HEK293 (cell line): ENCODE measurements at regions not wholly inside any gene's neighbourhood (a gene's known extent, or its start where the extent isn't known, plus 50 kb on each side); places are given as distances from the start of the nearest gene placed in this dataset.

Experiments used
- CTCF ChIA-PET: fragments of 350-600 bp; formaldehyde crosslinking; extraction: SDS; loops from one replicate; lab custom pipeline; 2021; ENCODE audit warnings: antibody characterized with exemption; lab: Yijun Ruan, JAX
- POLR2A ChIA-PET: fragments of 300-600 bp; formaldehyde crosslinking; extraction: SDS; loops from one replicate; lab custom pipeline; 2020; ENCODE audit warnings: antibody characterized with exemption, inconsistent platforms; lab: Yijun Ruan, JAX
- H3K27ac ChIP-seq: fragments of 200-500 bp; sonication (Bioruptor generic); 2 replicates; pipeline ENCODE4 v1.5.1; 2014; ENCODE audit warnings: low read depth, low read length, control low read depth, inconsistent platforms; ENCODE audit errors: extremely low read depth
- H3K36me3 ChIP-seq, 2 experiments: fragments of 200-500 bp in 1 of 2; sonication (Bioruptor generic) in 1 of 2; 1 replicate in 1 of 2; 2 replicates in 1 of 2; pipeline ENCODE4 v1.5.1; 2014 to 2017; ENCODE audit warnings: inconsistent platforms in 2 of 2, low read length in 2 of 2; ENCODE audit not compliant: control insufficient read depth in 2 of 2, insufficient read depth in 1 of 2
- H3K4me1 ChIP-seq: fragments of 200-500 bp; sonication (Bioruptor generic); 2 replicates; pipeline ENCODE4 v1.5.1; 2014; ENCODE audit warnings: mild to moderate bottlenecking, low read length, inconsistent platforms; ENCODE audit not compliant: control insufficient read depth, insufficient read depth
- H3K4me3 ChIP-seq: 2 replicates; pipeline ENCODE4 v1.5.1; 2011; ENCODE audit warnings: low read depth, mild to moderate bottlenecking, control low read depth, low read length, moderate library complexity
- H3K9me3 ChIP-seq: fragments of 200-500 bp; sonication (Bioruptor generic); 2 replicates; pipeline ENCODE4 v1.5.1; 2014; ENCODE audit warnings: low read depth, low read length, inconsistent platforms; ENCODE audit not compliant: control insufficient read depth, insufficient read depth
- BCL11A ChIP-seq: fragments of 450-650 bp; formaldehyde crosslinking; IDR thresholded peaks from 2 replicates; pipeline ENCODE4 v1.5.1; 2016; ENCODE audit warnings: low read depth, missing biosample characterization, missing genetic modification characterization
- BCL6B ChIP-seq: fragments of 450-650 bp; formaldehyde crosslinking; IDR thresholded peaks from 2 replicates; pipeline ENCODE4 v1.5.1; 2017; ENCODE audit warnings: missing biosample characterization, missing genetic modification characterization
- ELK4 ChIP-seq: IDR thresholded peaks from 2 replicates; pipeline ENCODE4 v1.6.1; 2011; ENCODE audit warnings: mild to moderate bottlenecking, low read depth, low read length, borderline replicate concordance
- GLIS2 ChIP-seq: fragments of 450-650 bp; formaldehyde crosslinking; IDR thresholded peaks from 2 replicates; pipeline ENCODE4 v1.5.1; 2016; ENCODE audit warnings: missing biosample characterization, missing genetic modification characterization
- HOXD13 ChIP-seq: sonication (generic); formaldehyde crosslinking; IDR thresholded peaks from 2 replicates; pipeline ENCODE4 v1.8.0; 2022; ENCODE audit warnings: missing genetic modification reagents, borderline replicate concordance
- PBX3 ChIP-seq: sonication (generic); formaldehyde crosslinking; IDR thresholded peaks from 2 replicates; pipeline ENCODE4 v1.8.1; 2022; ENCODE audit warnings: mild to moderate bottlenecking, moderate library complexity, missing genetic modification reagents
- PRDM2 ChIP-seq: fragments of 450-650 bp; formaldehyde crosslinking; IDR thresholded peaks from 2 replicates; pipeline ENCODE4 v1.5.1; 2016; ENCODE audit warnings: missing biosample characterization, missing genetic modification characterization, borderline replicate concordance
- SCRT2 ChIP-seq: fragments of 450-650 bp; formaldehyde crosslinking; IDR thresholded peaks from 2 replicates; pipeline ENCODE4 v1.5.1; 2016; ENCODE audit warnings: missing biosample characterization, missing genetic modification characterization
- TRIM28 ChIP-seq: IDR thresholded peaks from 2 replicates; pipeline ENCODE4 v1.6.1; 2011; ENCODE audit warnings: low read length, control low read depth, borderline replicate concordance
- ZBTB44 ChIP-seq: fragments of 450-650 bp; IDR thresholded peaks from 2 replicates; pipeline ENCODE4 v1.5.1; 2018; ENCODE audit warnings: missing biosample characterization, mild to moderate bottlenecking, missing genetic modification characterization
- ZFHX2 ChIP-seq: fragments of 450-650 bp; formaldehyde crosslinking; conservative IDR thresholded peaks from 2 replicates; pipeline ENCODE4 v1.5.1; 2016; ENCODE audit warnings: missing biosample characterization, missing genetic modification characterization
- ZIC2 ChIP-seq: fragments of 450-650 bp; formaldehyde crosslinking; IDR thresholded peaks from 2 replicates; pipeline ENCODE4 v1.5.1; 2016; ENCODE audit warnings: missing biosample characterization, missing genetic modification characterization
- ZNF175 ChIP-seq: fragments of 450-650 bp; formaldehyde crosslinking; IDR thresholded peaks from 2 replicates; pipeline ENCODE4 v1.5.1; 2016; ENCODE audit warnings: missing biosample characterization, missing genetic modification characterization
- ZNF202 ChIP-seq: fragments of 450-650 bp; formaldehyde crosslinking; IDR thresholded peaks from 2 replicates; pipeline ENCODE4 v1.5.1; 2016; ENCODE audit warnings: missing biosample characterization, missing genetic modification characterization, borderline replicate concordance
- ZNF23 ChIP-seq: fragments of 450-650 bp; formaldehyde crosslinking; IDR thresholded peaks from 2 replicates; pipeline ENCODE4 v1.5.1; 2016; ENCODE audit warnings: missing biosample characterization, missing genetic modification characterization, borderline replicate concordance
- ZNF311 ChIP-seq: fragments of 450-650 bp; formaldehyde crosslinking; IDR thresholded peaks from 2 replicates; pipeline ENCODE4 v1.5.1; 2017; ENCODE audit warnings: missing biosample characterization, missing genetic modification characterization, borderline replicate concordance
- ZNF354C ChIP-seq: fragments of 450-650 bp; formaldehyde crosslinking; IDR thresholded peaks from 2 replicates; pipeline ENCODE4 v1.5.1; 2016; ENCODE audit warnings: missing biosample characterization, missing genetic modification characterization, low read depth, borderline replicate concordance
- ZNF423 ChIP-seq: fragments of 450-650 bp; formaldehyde crosslinking; IDR thresholded peaks from 2 replicates; pipeline ENCODE4 v1.5.1; 2016; ENCODE audit warnings: missing biosample characterization, missing genetic modification characterization
- ZNF473 ChIP-seq: fragments of 450-650 bp; formaldehyde crosslinking; IDR thresholded peaks from 2 replicates; pipeline ENCODE4 v1.5.1; 2017; ENCODE audit warnings: missing biosample characterization, missing genetic modification characterization
- ZNF785 ChIP-seq: fragments of 450-650 bp; formaldehyde crosslinking; IDR thresholded peaks from 2 replicates; pipeline ENCODE4 v1.5.1; 2016; ENCODE audit warnings: missing biosample characterization, missing genetic modification characterization
- ZNF792 ChIP-seq: fragments of 450-650 bp; formaldehyde crosslinking; IDR thresholded peaks from 2 replicates; pipeline ENCODE4 v1.5.1; 2016; ENCODE audit warnings: missing biosample characterization, missing genetic modification characterization
- ZSCAN4 ChIP-seq: fragments of 450-650 bp; formaldehyde crosslinking; IDR thresholded peaks from 2 replicates; pipeline ENCODE4 v1.5.1; 2017; ENCODE audit warnings: missing biosample characterization, missing genetic modification characterization
- TF ChIP-seq, protein P1 (sequence below): fragments of 450-650 bp; formaldehyde crosslinking; IDR thresholded peaks from 2 replicates; pipeline ENCODE4 v1.5.1; 2016; ENCODE audit warnings: missing biosample characterization, missing genetic modification characterization, low read depth

DNA sequence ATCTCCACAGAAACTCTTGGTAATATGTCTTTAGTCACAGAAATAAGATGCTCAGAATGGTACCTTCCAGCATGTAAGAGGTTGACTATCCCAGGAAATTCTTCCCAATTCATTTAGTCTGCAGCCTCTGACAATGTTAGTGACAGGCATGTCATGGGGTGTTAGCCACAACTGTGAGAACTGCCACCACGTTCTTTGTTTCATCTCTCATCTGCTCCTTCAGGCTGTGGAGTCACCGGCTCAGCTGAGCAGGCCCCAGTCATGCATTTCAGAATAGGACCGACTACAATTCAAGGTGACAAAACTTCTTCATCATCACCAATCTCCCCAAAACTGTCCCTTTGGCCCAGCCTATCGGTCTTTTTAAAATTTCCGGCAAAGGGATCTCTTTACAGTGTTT lies 167.5 kb downstream of the AKAIN1 start (continued):
- no peak for TF ChIP-seq TRIM28
- no peak for TF ChIP-seq ZNF175 (tag by site-specific recombination)
- TF ChIP-seq ZNF311 (tag by site-specific recombination) = no peak
- TF ChIP-seq ZFHX2 = no peak
- TF ChIP-seq ZSCAN4 = no peak
- TF ChIP-seq, protein P1, sequence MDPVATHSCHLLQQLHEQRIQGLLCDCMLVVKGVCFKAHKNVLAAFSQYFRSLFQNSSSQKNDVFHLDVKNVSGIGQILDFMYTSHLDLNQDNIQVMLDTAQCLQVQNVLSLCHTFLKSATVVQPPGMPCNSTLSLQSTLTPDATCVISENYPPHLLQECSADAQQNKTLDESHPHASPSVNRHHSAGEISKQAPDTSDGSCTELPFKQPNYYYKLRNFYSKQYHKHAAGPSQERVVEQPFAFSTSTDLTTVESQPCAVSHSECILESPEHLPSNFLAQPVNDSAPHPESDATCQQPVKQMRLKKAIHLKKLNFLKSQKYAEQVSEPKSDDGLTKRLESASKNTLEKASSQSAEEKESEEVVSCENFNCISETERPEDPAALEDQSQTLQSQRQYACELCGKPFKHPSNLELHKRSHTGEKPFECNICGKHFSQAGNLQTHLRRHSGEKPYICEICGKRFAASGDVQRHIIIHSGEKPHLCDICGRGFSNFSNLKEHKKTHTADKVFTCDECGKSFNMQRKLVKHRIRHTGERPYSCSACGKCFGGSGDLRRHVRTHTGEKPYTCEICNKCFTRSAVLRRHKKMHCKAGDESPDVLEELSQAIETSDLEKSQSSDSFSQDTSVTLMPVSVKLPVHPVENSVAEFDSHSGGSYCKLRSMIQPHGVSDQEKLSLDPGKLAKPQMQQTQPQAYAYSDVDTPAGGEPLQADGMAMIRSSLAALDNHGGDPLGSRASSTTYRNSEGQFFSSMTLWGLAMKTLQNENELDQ (tag by site-specific recombination) = no peak
- no peak for TF ChIP-seq ZNF785 (tag by site-specific recombination)
- no peak for TF ChIP-seq ZNF202 (tag by site-specific recombination)
- TF ChIP-seq PBX3 (CRISPR knock-in tag) = no peak
- no peak for TF ChIP-seq ZIC2 (tag by site-specific recombination)
- TF ChIP-seq BCL11A (tag by site-specific recombination) = no peak

DNA sequence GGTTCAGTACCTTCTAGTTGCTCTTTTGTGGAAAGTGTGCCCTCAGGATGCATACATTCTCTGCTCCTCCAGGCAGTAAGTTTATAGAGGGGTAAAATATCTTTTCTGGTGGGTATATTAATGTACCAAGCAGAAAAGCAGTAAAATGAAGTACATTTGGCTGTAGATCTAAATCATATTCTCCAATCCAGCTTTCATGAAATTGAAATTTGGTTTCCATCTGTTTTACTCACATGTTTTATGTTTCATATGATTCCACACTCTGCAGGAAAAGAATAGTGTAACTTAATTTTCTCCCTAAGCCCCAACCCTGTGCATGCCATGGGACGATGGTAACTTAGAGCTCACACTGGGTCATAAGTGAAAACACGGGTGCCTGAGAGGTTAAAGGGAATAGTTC lies 172.3 kb downstream of the AKAIN1 start:
- no peaks in the 10 kb centered on the region for H3K9me3 ChIP-seq
- H3K4me3 ChIP-seq = no peak overlapping the region
- H3K27ac ChIP-seq = no peak overlapping the region
- ChIA-PET CTCF (interaction anchor here (0.6 to 1.6 kb wide), 4 partner anchors 19 to 1893 kb away, joined by 3 to 7 read pairs (median 5); no protein-coding TSS in a partner anchor), POLR2A (no interaction called here)
- H3K4me1 ChIP-seq = no peaks in the 10 kb centered on the region
- no peaks in the 10 kb centered on the region for H3K36me3 ChIP-seq
- no peak for TF ChIP-seq GLIS2
- TF ChIP-seq SCRT2 = no peak
- TF ChIP-seq ZNF23 (tag by site-specific recombination) = no peak
- no peak for TF ChIP-seq HOXD13 (CRISPR knock-in tag)
- no peak for TF ChIP-seq ZNF423 (tag by site-specific recombination)
- TF ChIP-seq ZNF792 (tag by site-specific recombination) = no peak
- no peak for TF ChIP-seq PRDM2 (tag by site-specific recombination)
- TF ChIP-seq BCL6B (tag by site-specific recombination) = no peak
- no peak for TF ChIP-seq ELK4
- no peak for TF ChIP-seq ZBTB44 (tag by site-specific recombination)
- TF ChIP-seq ZNF354C (tag by site-specific recombination) = no peak
- TF ChIP-seq ZNF473 (tag by site-specific recombination) = no peak
